DND-41 (cell line): ENCODE measurements at regions not wholly inside any gene's neighbourhood (a gene's known extent, or its start where the extent isn't known, plus 50 kb on each side); places are given as distances from the start of the nearest gene placed in this dataset.
A peak's percentile ranks its signal among the peaks of the same experiment; 100 is the strongest.

Source experiments
- ATAC-seq: fragments of 200-7000 bp; cut with Tn5 transposase; 3 replicates; pipeline ENCODE4 v1.9.1; 2021; ENCODE audit warnings: low read depth; ENCODE audit not compliant: insufficient read depth
- DNase-seq: peaks from one replicate; pipeline ENCODE4 v3.0.0-alpha.2; 2020
- H2AFZ ChIP-seq: 2 replicates; pipeline ENCODE4 v1.6.0; 2012; ENCODE audit warnings: low read depth, low read length
- H3K27ac ChIP-seq: 2 replicates; pipeline ENCODE4 v1.5.1; 2012; ENCODE audit warnings: low read length, inconsistent platforms
- H3K27me3 ChIP-seq: fragments of 200-600 bp; sonication (generic); 2 replicates; pipeline ENCODE4 v1.6.0; 2012; ENCODE audit warnings: low read length, mild to moderate bottlenecking, inconsistent platforms; ENCODE audit not compliant: insufficient read depth, poor library complexity
- H3K36me3 ChIP-seq: 2 replicates; pipeline ENCODE4 v1.5.1; 2012; ENCODE audit warnings: low read length, inconsistent platforms; ENCODE audit not compliant: insufficient read depth
- H3K4me1 ChIP-seq: 2 replicates; pipeline ENCODE4 v1.5.1; 2012; ENCODE audit warnings: mild to moderate bottlenecking, low read length; ENCODE audit not compliant: insufficient read depth
- H3K4me2 ChIP-seq: 2 replicates; pipeline ENCODE4 v1.6.0; 2012; ENCODE audit warnings: mild to moderate bottlenecking, moderate library complexity, low read length, inconsistent platforms; ENCODE audit not compliant: insufficient read depth
- H3K4me3 ChIP-seq, 2 experiments: fragments of 200-600 bp in 1 of 2; shearing (Covaris generic) in 1 of 2; 2 replicates each; pipeline ENCODE4 v1.5.1; 2012 to 2016; ENCODE audit warnings: inconsistent platforms in 2 of 2, low read length in 2 of 2, mild to moderate bottlenecking in 2 of 2, low read depth in 1 of 2, moderate library complexity in 1 of 2
- H3K79me2 ChIP-seq: 2 replicates; pipeline ENCODE4 v1.6.0; 2012; ENCODE audit warnings: low read length, inconsistent platforms; ENCODE audit not compliant: insufficient read depth
- H3K9ac ChIP-seq: 2 replicates; pipeline ENCODE4 v1.6.0; 2012; ENCODE audit warnings: low read depth, mild to moderate bottlenecking, inconsistent platforms, low read length, moderate library complexity
- H3K9me3 ChIP-seq: 2 replicates; pipeline ENCODE4 v1.5.1; 2012; ENCODE audit warnings: low read length, moderate library complexity, mild to moderate bottlenecking, inconsistent platforms; ENCODE audit not compliant: insufficient read depth, severe bottlenecking
- H4K20me1 ChIP-seq: 2 replicates; pipeline ENCODE4 v1.6.0; 2012; ENCODE audit warnings: low read length; ENCODE audit not compliant: insufficient read depth
- EZH2 ChIP-seq: IDR thresholded peaks from 3 replicates; pipeline ENCODE4 v1.6.1; 2012; ENCODE audit warnings: borderline replicate concordance, low read depth, mild to moderate bottlenecking, moderate library complexity, low read length, inconsistent platforms; ENCODE audit not compliant: severe bottlenecking
- TF ChIP-seq, protein P1 (sequence below): IDR thresholded peaks from 2 replicates; pipeline ENCODE4 v1.5.1; 2012; ENCODE audit warnings: borderline replicate concordance, low read length, moderate library complexity, mild to moderate bottlenecking; ENCODE audit not compliant: poor library complexity, severe bottlenecking; ENCODE audit errors: extremely low read depth

DNA sequence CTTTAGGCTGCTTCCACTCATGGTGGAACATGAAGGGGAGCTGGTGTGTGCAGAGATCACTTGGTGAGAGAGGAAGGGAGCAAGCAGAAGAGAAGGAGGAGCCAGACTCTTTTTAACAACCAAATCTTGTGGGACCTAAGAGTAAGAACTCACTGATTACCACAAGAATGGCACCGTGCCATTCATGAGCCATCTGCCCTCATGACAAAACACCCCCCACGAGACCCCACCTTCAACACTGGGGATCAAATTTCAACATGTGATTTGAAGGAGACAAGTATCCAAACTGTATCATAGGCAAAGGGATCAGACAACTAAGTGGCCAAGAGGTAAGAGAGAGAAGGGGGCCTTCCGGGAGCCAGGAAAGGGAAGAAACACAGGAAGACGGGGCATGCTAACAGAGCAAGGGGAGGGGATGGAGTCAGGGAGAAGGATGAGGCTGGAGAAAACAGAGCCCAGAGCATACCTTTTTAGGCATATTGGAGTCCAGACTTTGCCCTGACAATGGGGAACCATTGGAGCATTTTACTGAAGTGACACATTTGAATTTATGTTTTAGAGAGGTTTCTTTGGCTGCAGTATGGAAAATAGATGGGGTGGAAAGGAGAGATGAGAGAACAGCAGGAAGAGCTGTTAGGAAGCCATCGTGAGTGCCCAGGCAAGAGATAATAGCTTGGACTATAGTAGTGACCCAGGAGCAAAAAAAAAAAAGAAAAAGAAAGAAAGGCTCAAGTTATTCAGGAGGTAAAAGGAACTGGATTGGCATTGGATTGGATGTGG, 204.4 kb upstream of the NUDT4 start:
- Histone ChIP-seq H3K79me2 (no peaks in the 10 kb centered on the region), H2AFZ (no peak overlapping the region), H3K9me3 (no peaks in the 10 kb centered on the region), H3K4me1 (0 out of 2 replicates have a peak, but pooled peaks cover 3% of the 10 kb centered on the region), H3K27me3 (no peaks in the 10 kb centered on the region), H3K36me3 (no peaks in the 10 kb centered on the region), H3K4me3 (no peak overlapping the region), H3K4me2 (no peak overlapping the region), H3K9ac (no peak overlapping the region), H3K27ac (no peak overlapping the region), H4K20me1 (no peaks in the 10 kb centered on the region)
- DNase-seq (peak; percentile 15), ATAC-seq (peak; percentile 33; the same call in 1 of the 3 replicates)
- TF ChIP-seq, protein P1, sequence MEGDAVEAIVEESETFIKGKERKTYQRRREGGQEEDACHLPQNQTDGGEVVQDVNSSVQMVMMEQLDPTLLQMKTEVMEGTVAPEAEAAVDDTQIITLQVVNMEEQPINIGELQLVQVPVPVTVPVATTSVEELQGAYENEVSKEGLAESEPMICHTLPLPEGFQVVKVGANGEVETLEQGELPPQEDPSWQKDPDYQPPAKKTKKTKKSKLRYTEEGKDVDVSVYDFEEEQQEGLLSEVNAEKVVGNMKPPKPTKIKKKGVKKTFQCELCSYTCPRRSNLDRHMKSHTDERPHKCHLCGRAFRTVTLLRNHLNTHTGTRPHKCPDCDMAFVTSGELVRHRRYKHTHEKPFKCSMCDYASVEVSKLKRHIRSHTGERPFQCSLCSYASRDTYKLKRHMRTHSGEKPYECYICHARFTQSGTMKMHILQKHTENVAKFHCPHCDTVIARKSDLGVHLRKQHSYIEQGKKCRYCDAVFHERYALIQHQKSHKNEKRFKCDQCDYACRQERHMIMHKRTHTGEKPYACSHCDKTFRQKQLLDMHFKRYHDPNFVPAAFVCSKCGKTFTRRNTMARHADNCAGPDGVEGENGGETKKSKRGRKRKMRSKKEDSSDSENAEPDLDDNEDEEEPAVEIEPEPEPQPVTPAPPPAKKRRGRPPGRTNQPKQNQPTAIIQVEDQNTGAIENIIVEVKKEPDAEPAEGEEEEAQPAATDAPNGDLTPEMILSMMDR: no peak
- no peak for TF ChIP-seq EZH2

DNA sequence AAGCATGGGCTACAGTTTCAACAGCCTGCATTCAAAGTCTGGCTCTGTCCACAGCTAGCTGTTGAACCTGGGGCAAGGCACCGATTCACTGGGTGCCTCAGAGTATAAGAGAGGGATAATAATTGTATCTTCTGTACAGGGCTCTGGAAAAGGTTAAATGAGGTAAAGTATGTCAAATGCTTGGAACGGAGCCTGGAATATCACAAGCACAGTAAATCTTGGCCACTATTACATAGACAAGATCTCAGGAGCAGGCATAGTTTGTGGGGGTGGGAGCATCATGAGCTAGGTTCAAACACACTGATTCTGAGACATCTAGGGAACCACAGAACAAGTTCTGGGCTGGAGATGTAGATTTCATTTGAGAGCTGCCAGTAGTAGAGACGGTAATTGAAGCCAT, 203.7 kb upstream of the NUDT4 start:
- ATAC-seq (no peak), DNase-seq (no peak)
- no peaks in the 10 kb centered on the region for H3K27me3 ChIP-seq
- H3K79me2 ChIP-seq: no peaks in the 10 kb centered on the region
- H3K4me3 ChIP-seq: no peak overlapping the region
- H3K9me3 ChIP-seq: no peaks in the 10 kb centered on the region
- H3K27ac ChIP-seq: no peak overlapping the region
- H3K4me1 ChIP-seq: 0 out of 2 replicates have a peak, but pooled peaks cover 3% of the 10 kb centered on the region
- H2AFZ ChIP-seq: no peak overlapping the region
- TF ChIP-seq EZH2: no peak
- TF ChIP-seq, protein P1: no peak
- H3K36me3 ChIP-seq: no peaks in the 10 kb centered on the region
- no peaks in the 10 kb centered on the region for H4K20me1 ChIP-seq
- H3K4me2 ChIP-seq: no peak overlapping the region
- H3K9ac ChIP-seq: no peak overlapping the region

DNA sequence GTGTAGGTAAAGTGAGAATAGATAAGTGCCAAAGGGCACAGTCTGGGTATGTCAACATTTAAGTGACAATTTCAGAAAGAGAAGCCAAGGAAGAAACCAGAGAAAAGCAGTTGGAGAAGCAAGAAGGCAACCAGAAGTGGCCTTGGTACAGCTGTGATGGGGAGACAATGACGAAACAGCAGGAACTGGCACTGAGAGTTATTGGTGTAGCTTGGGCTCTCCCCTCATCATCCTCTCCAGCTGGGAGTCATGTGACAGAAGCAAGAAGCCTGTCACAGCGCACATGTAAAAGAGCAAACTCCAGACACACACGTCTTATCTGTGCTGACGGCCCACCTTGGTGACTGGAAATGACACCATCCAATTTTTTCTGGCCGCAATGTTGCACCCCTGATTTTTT, 203.3 kb upstream of the NUDT4 start:
- Histone ChIP-seq H3K9ac (no peak overlapping the region), H4K20me1 (no peaks in the 10 kb centered on the region), H3K27me3 (no peaks in the 10 kb centered on the region), H3K4me2 (no peak overlapping the region), H3K9me3 (no peaks in the 10 kb centered on the region), H3K4me3 (no peak overlapping the region), H3K4me1 (0 out of 2 replicates have a peak, but pooled peaks cover 3% of the 10 kb centered on the region), H3K36me3 (no peaks in the 10 kb centered on the region), H2AFZ (no peak overlapping the region), H3K27ac (no peak overlapping the region), H3K79me2 (no peaks in the 10 kb centered on the region)
- TF ChIP-seq EZH2: no peak
- no peak for DNase-seq
- no peak for ATAC-seq

DNA sequence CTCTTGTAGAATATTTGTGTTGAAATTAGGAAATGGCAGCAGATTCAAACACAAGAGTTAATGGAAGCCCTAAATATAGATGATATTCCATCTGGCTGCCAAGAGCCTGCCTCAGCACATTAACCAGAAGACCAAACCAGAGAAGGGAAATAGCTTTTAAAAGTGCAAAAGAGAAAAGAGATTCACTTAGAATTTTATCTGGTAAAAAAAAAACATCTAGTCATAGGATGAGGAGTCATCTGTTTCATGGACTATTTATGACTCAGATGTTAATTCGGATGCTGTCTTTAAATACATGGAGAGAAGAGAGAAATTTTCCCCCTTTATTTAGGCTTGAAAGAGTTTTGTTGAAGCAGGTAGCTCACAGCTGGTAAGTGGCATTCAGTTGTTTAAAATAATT, 201.6 kb upstream of the NUDT4 start:
- DNase-seq (no peak), ATAC-seq (no peak)

More for the DNA sequence above, 201.6 kb upstream of the NUDT4 start:
- Histone ChIP-seq H3K4me1 (0 out of 2 replicates have a peak, but pooled peaks cover 3% of the 10 kb centered on the region), H3K36me3 (no peaks in the 10 kb centered on the region), H3K27ac (no peak overlapping the region), H3K79me2 (no peaks in the 10 kb centered on the region), H3K4me3 (no peak overlapping the region), H4K20me1 (no peaks in the 10 kb centered on the region), H3K27me3 (no peaks in the 10 kb centered on the region), H3K9ac (no peak overlapping the region), H3K4me2 (no peak overlapping the region), H2AFZ (no peak overlapping the region), H3K9me3 (no peaks in the 10 kb centered on the region)
- no peak for TF ChIP-seq EZH2
- TF ChIP-seq, protein P1: no peak
